Frontal cortex (tissue), 3 donors: ENCODE measurements at regions not wholly inside any gene's neighbourhood (a gene's known extent, or its start where the extent isn't known, plus 50 kb on each side); places are given as distances from the start of the nearest gene placed in this dataset.

Experiments used
- DNase-seq, 2 donors: peaks; one replicate each; pipeline ENCODE4 v3.0.0; 2012; ENCODE audit warnings: low spot score in 2 of 2
- FAIRE-seq: peaks from 2 replicates; lab custom pipeline; 2012; peaks lifted over from hg19 to GRCh38; lab: Jason Lieb, UNC
- donor health status: control.
- donor health status: control.
- donor health status: control.

DNA sequence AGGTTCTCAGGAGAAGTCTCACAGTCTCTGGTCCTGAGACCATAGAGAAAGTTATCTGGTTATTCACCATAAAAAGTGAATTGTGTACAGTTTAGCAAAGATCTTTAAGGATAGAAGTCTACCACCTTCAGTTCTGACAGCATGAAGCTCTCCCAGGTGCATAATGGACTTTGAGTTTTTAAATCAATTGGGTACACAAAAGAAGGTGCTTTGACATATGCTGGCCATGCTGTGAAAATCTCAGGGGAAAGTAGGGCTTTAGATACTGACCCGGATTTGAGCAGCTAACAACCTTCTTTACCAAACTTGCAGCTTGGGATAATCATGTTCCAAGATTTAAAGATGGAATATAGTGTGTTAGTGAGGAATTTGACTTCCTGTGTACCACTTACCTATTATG is 264.2 kb downstream of the ZSWIM6 start:
- no peak for FAIRE-seq
- no peak for DNase-seq

DNA sequence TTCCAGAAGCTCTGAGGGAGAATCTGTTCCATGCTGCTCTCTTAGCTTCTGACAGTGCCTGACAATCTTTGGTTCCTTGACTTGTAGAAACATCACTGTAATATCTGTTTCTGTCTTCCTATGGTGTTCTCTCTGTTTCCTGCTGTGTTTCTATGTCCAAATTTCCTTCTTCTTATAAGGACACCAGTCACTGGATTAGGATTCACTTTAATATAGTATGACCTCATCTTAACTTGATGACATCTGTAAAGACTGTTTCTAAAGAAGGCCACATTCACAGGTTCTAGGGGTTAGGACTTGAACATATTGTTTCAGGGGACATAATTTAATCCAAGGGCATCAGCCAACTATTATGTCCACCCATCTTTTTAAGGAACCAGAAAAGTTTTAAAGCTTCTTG is 265.6 kb downstream of the ZSWIM6 start:
- DNase-seq (no peak), FAIRE-seq (no peak)

DNA sequence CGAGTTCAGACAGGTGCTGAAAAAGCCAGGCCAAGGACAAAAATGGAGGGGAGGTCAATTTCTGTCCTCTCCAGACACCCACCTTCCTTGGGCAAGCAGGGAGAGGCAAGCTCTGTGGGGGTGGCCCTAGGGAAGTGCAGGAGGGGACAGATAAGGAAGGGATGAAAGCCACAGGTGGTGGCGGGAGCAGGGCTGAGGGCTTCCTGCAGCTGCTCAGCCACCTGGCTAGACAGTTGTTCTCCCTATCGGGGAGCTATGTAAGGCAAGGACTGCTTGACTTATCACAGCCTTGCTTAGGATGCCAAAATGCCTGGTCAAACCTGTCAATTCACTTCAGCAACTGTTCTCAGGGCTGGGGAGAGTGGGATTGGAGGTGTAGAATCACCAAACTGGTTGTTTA is 266.1 kb downstream of the ZSWIM6 start:
- DNase-seq (no peak), FAIRE-seq (no peak)

- FAIRE-seq (no peak), DNase-seq (no peak)
These were observed 267.5 kb downstream of the ZSWIM6 start for GRCh38 chr5:61599370-61600122.

GRCh38 chr5:61600123-61600444 is 268.0 kb downstream of the ZSWIM6 start:
- DNase-seq (no peak), FAIRE-seq (no peak)

DNA sequence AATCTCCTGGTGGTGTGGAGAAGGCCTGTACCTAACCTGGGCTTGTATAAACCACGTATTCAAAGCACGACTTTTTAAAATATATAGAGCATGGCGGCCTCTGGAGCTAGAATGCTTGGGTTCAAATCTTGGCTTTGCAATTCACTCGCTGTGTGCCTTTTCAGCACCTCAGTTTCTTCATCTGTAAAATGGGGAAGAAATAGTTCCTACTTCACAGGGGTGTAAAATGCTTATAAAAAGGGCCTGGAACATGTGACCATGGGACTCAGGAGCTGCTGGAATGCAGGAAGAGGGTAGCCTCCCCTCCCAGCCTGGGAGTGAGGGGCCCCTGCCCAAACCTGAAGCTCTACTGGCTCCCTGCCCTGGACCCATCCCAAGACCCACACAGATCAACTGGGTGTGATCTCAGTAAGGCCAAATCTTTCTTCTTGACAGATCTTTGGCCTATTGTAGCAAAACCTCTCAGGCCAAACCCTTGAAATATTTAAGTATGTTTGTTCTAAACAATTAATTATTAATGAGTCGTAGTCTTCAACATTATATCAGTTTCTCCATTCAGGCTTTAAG is 269.0 kb downstream of the ZSWIM6 start:
- FAIRE-seq (no peak), DNase-seq (no peak)

- FAIRE-seq (no peak), DNase-seq (peak in 1 of 2 donors; percentile 45)
These were observed 271.3 kb downstream of the ZSWIM6 start for GRCh38 chr5:61603211-61603908.

GRCh38 chr5:61604076-61605025 is 272.3 kb downstream of the ZSWIM6 start:
- FAIRE-seq, result no peak
- no peak for DNase-seq

- no peak for DNase-seq
These were observed 278.0 kb downstream of the ZSWIM6 start for GRCh38 chr5:61609840-61610677.

GRCh38 chr5:61610678-61611024 is 278.6 kb downstream of the ZSWIM6 start:
- FAIRE-seq, result no peak

More at GRCh38 chr5:61609840-61610677, 278.0 kb downstream of the ZSWIM6 start:
- FAIRE-seq, result no peak

GRCh38 chr5:61612431-61612830 is 280.4 kb downstream of the ZSWIM6 start:
- no peak for FAIRE-seq
- no peak for DNase-seq

More at GRCh38 chr5:61610678-61611024, 278.6 kb downstream of the ZSWIM6 start:
- DNase-seq, result no peak

GRCh38 chr5:61613679-61614078 is 281.6 kb downstream of the ZSWIM6 start:
- DNase-seq (no peak), FAIRE-seq (no peak)

- DNase-seq (no peak), FAIRE-seq (no peak)
These were observed 282.5 kb downstream of the ZSWIM6 start for GRCh38 chr5:61614606-61615005.

- DNase-seq (no peak), FAIRE-seq (no peak)
These were observed 285.0 kb downstream of the ZSWIM6 start for GRCh38 chr5:61617039-61617438.

DNA sequence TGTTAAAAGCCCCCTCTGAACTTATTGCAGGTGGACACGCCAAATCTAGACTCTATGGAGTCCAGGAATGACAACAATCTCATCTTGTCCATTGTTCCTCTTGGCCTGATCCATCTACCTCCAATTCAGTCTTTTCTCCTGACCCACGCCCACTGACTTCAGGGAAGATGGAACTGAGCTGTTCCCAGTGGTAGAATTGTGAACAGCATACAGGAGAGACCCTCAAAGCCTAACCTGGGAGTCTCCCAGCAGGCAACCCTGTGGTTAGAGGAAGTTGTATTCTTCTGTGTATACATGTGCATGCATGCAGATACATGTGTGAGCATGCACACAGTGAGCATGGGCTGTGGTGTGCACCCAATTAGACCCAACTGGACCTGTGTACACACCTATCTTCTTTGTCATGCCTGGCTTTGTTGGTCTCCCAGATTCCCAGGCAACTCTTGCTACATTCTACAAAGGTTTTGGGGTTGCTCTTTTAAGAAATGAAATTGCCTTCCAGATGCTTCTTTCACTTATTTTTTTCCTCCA is 286.0 kb downstream of the ZSWIM6 start:
- DNase-seq (no peak), FAIRE-seq (no peak)

- FAIRE-seq (no peak), DNase-seq (no peak)
These were observed 286.5 kb downstream of the ZSWIM6 start for GRCh38 chr5:61618577-61618976.

DNA sequence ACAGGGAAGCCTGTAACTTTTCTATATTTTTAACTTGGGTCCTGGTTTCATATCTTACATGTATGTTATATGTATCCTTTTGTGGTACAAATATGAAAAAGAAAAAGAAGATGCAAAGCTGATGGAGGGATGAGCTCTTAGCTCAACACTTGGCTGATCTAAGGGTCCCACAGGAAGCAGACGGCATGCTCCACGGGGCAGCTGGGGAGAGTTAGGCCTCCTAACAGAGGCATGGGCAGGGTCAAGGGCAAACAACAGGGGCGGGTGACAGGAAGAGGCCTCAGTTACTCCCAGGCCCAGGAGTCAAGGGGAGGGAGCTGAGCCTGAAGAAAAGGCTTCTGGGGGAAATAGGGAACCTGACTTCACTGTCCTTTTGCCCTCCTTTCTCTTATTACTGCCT is 287.2 kb downstream of the ZSWIM6 start:
- FAIRE-seq (no peak), DNase-seq (no peak)

DNA sequence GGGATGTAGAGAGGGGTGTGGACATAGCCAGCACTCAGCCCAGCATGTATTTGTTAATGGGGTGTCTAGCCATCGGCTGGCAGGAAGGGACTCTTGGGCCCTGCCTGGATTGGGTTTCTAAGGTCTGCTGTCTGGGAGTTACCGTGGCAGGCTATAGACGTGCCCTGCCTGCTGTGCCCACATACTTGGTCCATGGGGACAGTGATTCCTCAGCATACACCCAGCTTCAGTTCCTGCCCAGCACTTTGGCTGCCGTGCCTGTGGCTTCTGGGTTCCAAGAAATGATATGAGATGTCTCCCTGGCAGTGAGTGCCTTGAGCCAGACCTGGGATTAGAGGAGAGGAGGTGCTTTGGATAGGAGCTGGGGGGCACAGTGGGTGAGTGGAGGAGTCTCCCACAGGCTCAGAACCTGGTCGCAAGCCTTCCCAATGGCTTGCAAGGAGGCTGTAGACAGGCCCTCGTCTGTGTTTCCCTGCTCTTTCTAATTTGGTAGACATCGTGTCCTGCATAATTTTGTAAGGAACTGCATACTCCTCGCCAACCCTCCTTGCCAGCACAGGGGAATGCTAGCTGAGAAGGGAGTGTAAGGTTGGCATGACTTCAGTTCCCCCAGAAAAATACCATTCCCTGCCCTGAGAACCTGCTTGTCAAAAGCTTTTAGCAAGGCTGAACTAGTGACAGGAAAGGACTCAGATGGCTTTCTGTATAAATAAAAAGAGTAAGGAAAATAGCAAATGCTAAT is 287.9 kb downstream of the ZSWIM6 start:
- DNase-seq, result no peak
- no peak for FAIRE-seq
